GM12878 (cell line): ENCODE measurements at regions not wholly inside any gene's neighbourhood (a gene's known extent, or its start where the extent isn't known, plus 50 kb on each side); places are given as distances from the start of the nearest gene placed in this dataset.

Experiments used
- CTCF ChIP-seq, 3 experiments: IDR thresholded peaks in 2 of 3; conservative IDR thresholded peaks in 1 of 3; 2 replicates each; pipeline ENCODE4 v1.5.1; 2011; ENCODE audit warnings: low read depth in 3 of 3, low read length in 3 of 3, mild to moderate bottlenecking in 3 of 3, control low read depth in 2 of 3, moderate library complexity in 2 of 3, inconsistent platforms in 1 of 3, mixed read lengths in 1 of 3; ENCODE audit not compliant: control insufficient read depth in 2 of 3, insufficient read depth in 1 of 3; ENCODE audit errors: extremely low read depth in 1 of 3
- DPF2 ChIP-seq: fragments of 450-650 bp; IDR thresholded peaks from 2 replicates; pipeline ENCODE4 v1.6.1; 2017; ENCODE audit warnings: mild to moderate bottlenecking
- FOS ChIP-seq: IDR thresholded peaks from 3 replicates; pipeline ENCODE4 v1.6.1; 2011; ENCODE audit warnings: borderline replicate concordance; ENCODE audit not compliant: insufficient read length; ENCODE audit errors: extremely low read depth
- FOXM1 ChIP-seq: IDR thresholded peaks from 2 replicates; pipeline ENCODE4 v1.6.1; 2012; ENCODE audit warnings: low read depth, mild to moderate bottlenecking, inconsistent platforms, low read length, moderate library complexity
- GABPA ChIP-seq: IDR thresholded peaks from 2 replicates; pipeline ENCODE4 v1.6.1; 2014; ENCODE audit warnings: antibody characterized with exemption, low read depth, mild to moderate bottlenecking, inconsistent platforms
- JUNB ChIP-seq: IDR thresholded peaks from 2 replicates; pipeline ENCODE4 v1.6.1; 2016; ENCODE audit warnings: antibody characterized with exemption, mild to moderate bottlenecking
- POLR2AphosphoS5 ChIP-seq: IDR thresholded peaks from 2 replicates; pipeline ENCODE4 v1.6.1; 2011; ENCODE audit warnings: mild to moderate bottlenecking, low read length, inconsistent platforms
- RFX5 ChIP-seq: IDR thresholded peaks from 2 replicates; pipeline ENCODE4 v1.6.1; 2011; ENCODE audit warnings: low read depth, low read length, improper control_type of control experiment
- SPI1 ChIP-seq: IDR thresholded peaks from 2 replicates; pipeline ENCODE4 v1.6.1; 2011; ENCODE audit warnings: low read depth, mild to moderate bottlenecking, low read length, moderate library complexity, borderline replicate concordance; ENCODE audit not compliant: insufficient read depth
- USF1 ChIP-seq: IDR thresholded peaks from 2 replicates; pipeline ENCODE4 v1.6.1; 2011; ENCODE audit warnings: borderline replicate concordance, low read depth, mild to moderate bottlenecking, moderate library complexity, mixed read lengths, low read length; ENCODE audit not compliant: insufficient read depth; ENCODE audit errors: extremely low read length
- ZNF274 ChIP-seq: IDR thresholded peaks from one replicate; pipeline ENCODE4 v1.8.0; 2011; ENCODE audit not compliant: insufficient read length, insufficient read depth

- TF ChIP-seq SPI1 (no peak), CTCF (IDR thresholded peaks at IDR 0.05 in 2 of 3, conservative IDR thresholded peaks at IDR 0.05 in 1 of 3; ENCODE audit: control insufficient read depth in 2 of 3, extremely low read depth in 1 of 3, insufficient read depth in 1 of 3, low read depth in 3 of 3, low read length in 3 of 3) (no peak), DPF2 (no peak), USF1 (no peak), GABPA (no peak), FOS (no peak), POLR2AphosphoS5 (no peak), ZNF274 (no peak), JUNB (no peak), RFX5 (no peak), FOXM1 (no peak)
Observed at GRCh38 chr6:145531032-145531431, 204.3 kb downstream of the EPM2A start.
